HT-29 (cell line): ENCODE measurements at regions not wholly inside any gene's neighbourhood (a gene's known extent, or its start where the extent isn't known, plus 50 kb on each side); places are given as distances from the start of the nearest gene placed in this dataset.

ENCODE experiments used
- DNase-seq: peaks from one replicate; pipeline ENCODE4 v3.0.0-alpha.2; 2015; ENCODE audit warnings: low spot score

GRCh38 chr20:52820641-52821292, 151.4 kb upstream of the TSHZ2 start:
- no peak for DNase-seq

- DNase-seq: no peak
Measured at GRCh38 chr20:52818491-52818890, 153.7 kb upstream of the TSHZ2 start.

- DNase-seq: no peak
Measured at GRCh38 chr20:52817981-52818380, 154.2 kb upstream of the TSHZ2 start.

- DNase-seq: no peak
Measured at GRCh38 chr20:52817511-52817910, 154.6 kb upstream of the TSHZ2 start.

GRCh38 chr20:52814371-52814770, 157.8 kb upstream of the TSHZ2 start:
- no peak for DNase-seq

- peak; percentile 31 for DNase-seq
Measured at GRCh38 chr20:52812231-52812847, 159.8 kb upstream of the TSHZ2 start.

- no peak for DNase-seq
Measured at GRCh38 chr20:52809003-52809402, 163.2 kb upstream of the TSHZ2 start.

GRCh38 chr20:52806918-52807317, 165.2 kb upstream of the TSHZ2 start:
- DNase-seq: no peak

- DNase-seq: no peak
Measured at GRCh38 chr20:52805843-52806242, 166.3 kb upstream of the TSHZ2 start.

GRCh38 chr20:52805296-52805571, 166.9 kb upstream of the TSHZ2 start:
- no peak for DNase-seq

GRCh38 chr20:52804497-52805295, 167.5 kb upstream of the TSHZ2 start:
- no peak for DNase-seq

- DNase-seq: no peak
Measured at GRCh38 chr20:52801628-52802006, 170.5 kb upstream of the TSHZ2 start.

- DNase-seq: no peak
Measured at GRCh38 chr20:52800734-52801627, 171.2 kb upstream of the TSHZ2 start.

GRCh38 chr20:52799130-52799529, 173.0 kb upstream of the TSHZ2 start:
- no peak for DNase-seq

- DNase-seq: no peak
Measured at GRCh38 chr20:52798124-52798523, 174.0 kb upstream of the TSHZ2 start.

- DNase-seq: no peak
Measured at GRCh38 chr20:52794853-52795252, 177.3 kb upstream of the TSHZ2 start.

GRCh38 chr20:52793339-52793963, 178.7 kb upstream of the TSHZ2 start:
- no peak for DNase-seq

- no peak for DNase-seq
Measured at GRCh38 chr20:52791091-52791490, 181.1 kb upstream of the TSHZ2 start.

GRCh38 chr20:52789716-52790115, 182.4 kb upstream of the TSHZ2 start:
- no peak for DNase-seq

- no peak for DNase-seq
Measured at GRCh38 chr20:52787962-52788361, 184.2 kb upstream of the TSHZ2 start.

GRCh38 chr20:52787216-52787615, 184.9 kb upstream of the TSHZ2 start:
- no peak for DNase-seq

GRCh38 chr20:52785679-52786078, 186.5 kb upstream of the TSHZ2 start:
- DNase-seq: no peak
